GM12873 (cell line): ENCODE measurements at regions not wholly inside any gene's neighbourhood (a gene's known extent, or its start where the extent isn't known, plus 50 kb on each side); places are given as distances from the start of the nearest gene placed in this dataset.

Experiments used
- TF ChIP-seq, protein P1 (sequence below): IDR thresholded peaks from 2 replicates; pipeline ENCODE4 v1.5.1; 2012; ENCODE audit warnings: low read depth, mild to moderate bottlenecking, moderate library complexity, low read length, control low read depth; ENCODE audit not compliant: insufficient read depth; ENCODE audit errors: missing control alignments

GRCh38 chr2:158732573-158733429, 62.3 kb upstream of the DAPL1 start:
- TF ChIP-seq, protein P1, sequence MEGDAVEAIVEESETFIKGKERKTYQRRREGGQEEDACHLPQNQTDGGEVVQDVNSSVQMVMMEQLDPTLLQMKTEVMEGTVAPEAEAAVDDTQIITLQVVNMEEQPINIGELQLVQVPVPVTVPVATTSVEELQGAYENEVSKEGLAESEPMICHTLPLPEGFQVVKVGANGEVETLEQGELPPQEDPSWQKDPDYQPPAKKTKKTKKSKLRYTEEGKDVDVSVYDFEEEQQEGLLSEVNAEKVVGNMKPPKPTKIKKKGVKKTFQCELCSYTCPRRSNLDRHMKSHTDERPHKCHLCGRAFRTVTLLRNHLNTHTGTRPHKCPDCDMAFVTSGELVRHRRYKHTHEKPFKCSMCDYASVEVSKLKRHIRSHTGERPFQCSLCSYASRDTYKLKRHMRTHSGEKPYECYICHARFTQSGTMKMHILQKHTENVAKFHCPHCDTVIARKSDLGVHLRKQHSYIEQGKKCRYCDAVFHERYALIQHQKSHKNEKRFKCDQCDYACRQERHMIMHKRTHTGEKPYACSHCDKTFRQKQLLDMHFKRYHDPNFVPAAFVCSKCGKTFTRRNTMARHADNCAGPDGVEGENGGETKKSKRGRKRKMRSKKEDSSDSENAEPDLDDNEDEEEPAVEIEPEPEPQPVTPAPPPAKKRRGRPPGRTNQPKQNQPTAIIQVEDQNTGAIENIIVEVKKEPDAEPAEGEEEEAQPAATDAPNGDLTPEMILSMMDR: no peak

- TF ChIP-seq, protein P1: no peak
These were observed 61.7 kb upstream of the DAPL1 start for GRCh38 chr2:158733430-158733755.

DNA sequence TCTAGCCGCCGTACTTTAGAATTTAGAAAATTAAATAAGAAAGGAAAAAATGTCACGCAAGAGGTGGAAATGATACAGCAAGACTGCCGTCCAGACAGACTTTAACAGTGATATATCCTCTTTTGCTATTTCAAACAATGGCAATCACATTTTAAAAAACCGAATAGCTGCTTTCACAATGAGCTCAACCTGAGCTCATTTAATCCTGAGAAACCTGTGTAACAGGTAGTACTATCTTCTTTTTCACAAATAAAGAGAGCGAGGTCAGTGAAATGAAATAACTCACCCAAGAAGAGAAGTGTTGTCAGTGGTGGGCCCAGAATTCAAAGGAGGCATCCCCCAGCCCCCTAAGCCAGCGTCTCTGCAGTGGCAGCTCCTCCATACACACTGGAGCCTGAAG, 60.7 kb upstream of the DAPL1 start:
- TF ChIP-seq, protein P1: no peak

GRCh38 chr2:158735822-158736580, 59.1 kb upstream of the DAPL1 start:
- TF ChIP-seq, protein P1: no peak

DNA sequence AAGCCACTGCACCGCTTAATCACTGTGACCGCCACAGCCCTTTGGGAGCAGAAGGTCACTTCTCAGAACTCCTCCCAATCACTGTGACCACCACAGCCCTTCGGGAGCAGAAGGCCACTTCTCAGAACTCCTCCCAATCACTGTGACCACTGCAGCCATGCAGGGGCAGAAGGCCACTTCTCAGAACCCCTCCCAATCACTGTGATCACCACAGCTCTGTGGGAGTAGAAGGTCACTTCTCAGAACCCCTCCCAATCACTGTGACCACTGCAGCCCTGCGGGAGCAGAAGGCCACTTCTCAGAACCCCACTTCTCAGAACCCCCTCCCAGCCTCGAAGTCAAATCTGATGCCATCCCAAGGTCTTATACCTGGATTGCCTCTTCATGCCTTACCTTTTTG, 56.8 kb upstream of the DAPL1 start:
- TF ChIP-seq, protein P1: no peak

- TF ChIP-seq, protein P1: no peak
These were observed 55.0 kb upstream of the DAPL1 start for GRCh38 chr2:158740127-158740526.

DNA sequence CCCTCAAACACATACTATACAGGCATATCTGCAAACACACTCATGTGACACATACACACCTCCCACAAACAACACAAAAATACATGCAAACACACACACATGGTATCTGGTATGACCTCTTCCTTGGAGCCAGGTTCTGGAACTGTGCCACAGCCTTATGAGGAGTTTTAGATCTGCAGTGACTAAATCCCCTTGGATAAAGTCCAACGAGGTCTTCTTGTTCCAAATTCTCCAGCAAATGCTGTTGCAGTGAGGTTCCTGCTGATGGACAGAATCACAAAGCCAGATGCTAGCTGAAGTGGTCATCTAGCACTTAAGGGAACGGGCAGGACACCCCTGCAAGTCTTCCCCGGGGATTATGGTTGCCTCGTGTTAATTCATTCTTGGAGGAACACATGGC, 54.5 kb upstream of the DAPL1 start:
- TF ChIP-seq, protein P1: no peak
